H9 (cell line): ENCODE measurements at regions not wholly inside any gene's neighbourhood (a gene's known extent, or its start where the extent isn't known, plus 50 kb on each side); places are given as distances from the start of the nearest gene placed in this dataset.

Experiments used
- DNase-seq: peaks from one replicate; pipeline ENCODE4 v3.0.0-alpha.2; 2017
- H2AFZ ChIP-seq: one replicate; pipeline ENCODE4 v1.6.1; 2013; ENCODE audit warnings: mild to moderate bottlenecking, low read length, control low read depth, moderate library complexity
- H2AK5ac ChIP-seq: 2 replicates; pipeline ENCODE4 v1.6.1; 2013; ENCODE audit warnings: low read length, control low read depth, mixed read lengths; ENCODE audit not compliant: insufficient read length
- H2BK120ac ChIP-seq: one replicate; pipeline ENCODE4 v1.6.1; 2013; ENCODE audit warnings: low read depth, mild to moderate bottlenecking, low read length, control low read depth, inconsistent platforms; ENCODE audit not compliant: poor library complexity, severe bottlenecking
- H2BK12ac ChIP-seq: 2 replicates; pipeline ENCODE4 v1.6.1; 2013; ENCODE audit warnings: low read length, control low read depth, mixed read lengths, low read depth; ENCODE audit not compliant: insufficient read length
- H2BK15ac ChIP-seq: 2 replicates; pipeline ENCODE4 v1.6.1; 2013; ENCODE audit warnings: low read depth, low read length, control low read depth
- H2BK20ac ChIP-seq: one replicate; pipeline ENCODE4 v1.6.1; 2013; ENCODE audit warnings: low read depth, mild to moderate bottlenecking, low read length, control low read depth, inconsistent platforms; ENCODE audit not compliant: poor library complexity, severe bottlenecking
- H2BK5ac ChIP-seq: 2 replicates; pipeline ENCODE4 v1.6.1; 2013; ENCODE audit warnings: low read length, control low read depth, mixed read lengths; ENCODE audit not compliant: insufficient read length
- H3K14ac ChIP-seq: 2 replicates; pipeline ENCODE4 v1.6.1; 2013; ENCODE audit warnings: low read length, control low read depth; ENCODE audit not compliant: insufficient read depth
- H3K18ac ChIP-seq: 2 replicates; pipeline ENCODE4 v1.6.1; 2013; ENCODE audit warnings: low read depth, mild to moderate bottlenecking, mixed read lengths, low read length, control low read depth; ENCODE audit not compliant: insufficient read length
- H3K23ac ChIP-seq: 2 replicates; pipeline ENCODE4 v1.6.1; 2013; ENCODE audit warnings: low read length, control low read depth, mixed read lengths, low read depth; ENCODE audit not compliant: insufficient read length
- H3K23me2 ChIP-seq: 2 replicates; pipeline ENCODE4 v1.6.1; 2013; ENCODE audit warnings: low read depth, mild to moderate bottlenecking, mixed read lengths, low read length, control low read depth; ENCODE audit not compliant: insufficient read length, poor library complexity, severe bottlenecking
- H3K27ac ChIP-seq: 2 replicates; pipeline ENCODE4 v1.5.1; 2013; ENCODE audit warnings: low read length, control low read depth, mixed read lengths, low read depth; ENCODE audit not compliant: insufficient read length
- H3K27me3 ChIP-seq: 2 replicates; pipeline ENCODE4 v1.6.1; 2013; ENCODE audit warnings: low read length, control low read depth, inconsistent platforms; ENCODE audit not compliant: insufficient read depth
- H3K4ac ChIP-seq: 2 replicates; pipeline ENCODE4 v1.6.1; 2013; ENCODE audit warnings: low read depth, mild to moderate bottlenecking, control low read depth, inconsistent platforms, low read length, moderate library complexity
- H3K4me1 ChIP-seq: 2 replicates; pipeline ENCODE4 v1.6.1; 2013; ENCODE audit warnings: low read length, control low read depth, inconsistent platforms; ENCODE audit not compliant: insufficient read depth
- H3K4me2 ChIP-seq: 2 replicates; pipeline ENCODE4 v1.6.1; 2013; ENCODE audit warnings: low read length, control low read depth, mixed read lengths; ENCODE audit not compliant: insufficient read length, insufficient read depth
- H3K56ac ChIP-seq: 2 replicates; pipeline ENCODE4 v1.6.1; 2013; ENCODE audit warnings: low read depth, mild to moderate bottlenecking, mixed read lengths, low read length, control low read depth; ENCODE audit not compliant: insufficient read length
- H3K79me1 ChIP-seq: 2 replicates; pipeline ENCODE4 v1.6.1; 2013; ENCODE audit warnings: low read depth, mild to moderate bottlenecking, moderate library complexity, low read length, control low read depth, inconsistent platforms; ENCODE audit not compliant: insufficient read depth, poor library complexity, severe bottlenecking
- H3K79me2 ChIP-seq: 2 replicates; pipeline ENCODE4 v1.6.1; 2013; ENCODE audit warnings: low read length, control low read depth, inconsistent platforms; ENCODE audit not compliant: insufficient read depth
- H3K9ac ChIP-seq: 2 replicates; pipeline ENCODE4 v1.6.1; 2013; ENCODE audit warnings: low read length, control low read depth, mixed read lengths; ENCODE audit not compliant: insufficient read length; ENCODE audit errors: extremely low read depth
- H3K9me3 ChIP-seq: one replicate; pipeline ENCODE4 v1.6.1; 2013; ENCODE audit warnings: low read depth, low read length, inconsistent platforms; ENCODE audit not compliant: control insufficient read depth
- H3T11ph ChIP-seq: one replicate; pipeline ENCODE4 v1.6.1; 2013; ENCODE audit warnings: mild to moderate bottlenecking, low read length, control low read depth, inconsistent platforms
- H4K20me1 ChIP-seq: one replicate; pipeline ENCODE4 v1.6.1; 2013; ENCODE audit not compliant: control insufficient read depth, insufficient read length, insufficient read depth
- H4K5ac ChIP-seq: 2 replicates; pipeline ENCODE4 v1.6.1; 2013; ENCODE audit warnings: low read depth, mild to moderate bottlenecking, mixed read lengths, low read length, control low read depth; ENCODE audit not compliant: insufficient read length
- H4K8ac ChIP-seq: replicated peaks from 2 replicates; pipeline ENCODE4 v1.6.1; 2013; ENCODE audit warnings: low read length, control low read depth, mixed read lengths, low read depth; ENCODE audit not compliant: insufficient read length
- H4K91ac ChIP-seq: 2 replicates; pipeline ENCODE4 v1.6.1; 2013; ENCODE audit warnings: low read depth, mild to moderate bottlenecking, moderate library complexity, mixed read lengths, low read length, control low read depth; ENCODE audit not compliant: insufficient read length
- H3K27ac Mint-ChIP-seq, 3 experiments: 2 replicates in 2 of 3; 3 replicates in 1 of 3; pipeline ENCODE4 v1.8.0; 2020 to 2021; ENCODE audit warnings: mixed read lengths in 3 of 3, mild to moderate bottlenecking in 1 of 3, moderate library complexity in 1 of 3
- H3K27me3 Mint-ChIP-seq: 2 replicates; pipeline ENCODE4 v1.8.0; 2021; ENCODE audit warnings: low read depth, mild to moderate bottlenecking, moderate library complexity, mixed read lengths
- H3K36me3 Mint-ChIP-seq, 3 experiments: 2 replicates in 2 of 3; 3 replicates in 1 of 3; pipeline ENCODE4 v1.8.0; 2020 to 2021; ENCODE audit warnings: low read depth in 3 of 3, mixed read lengths in 3 of 3; ENCODE audit not compliant: insufficient read depth in 1 of 3
- H3K4me1 Mint-ChIP-seq, 2 experiments: 2 replicates each; pipeline ENCODE4 v1.8.0; 2020; ENCODE audit warnings: mixed read lengths in 2 of 2
- H3K4me3 Mint-ChIP-seq, 2 experiments: 2 replicates in 1 of 2; 3 replicates in 1 of 2; pipeline ENCODE4 v1.8.0; 2020 to 2021; ENCODE audit warnings: mild to moderate bottlenecking in 2 of 2, mixed read lengths in 2 of 2, moderate library complexity in 1 of 2
- H3K9me3 Mint-ChIP-seq, 2 experiments: 2 replicates in 1 of 2; 3 replicates in 1 of 2; pipeline ENCODE4 v1.8.0; 2020; ENCODE audit warnings: mild to moderate bottlenecking in 2 of 2, mixed read lengths in 2 of 2, moderate library complexity in 1 of 2
- WGBS: extraction: QIAGEN DNeasy Blood & Tissue Kit; methylation state at CpG from one replicate; pipeline ENCODE4 v1.1.7; 2013; ENCODE audit warnings: missing lambda C conversion rate, low lambda C conversion rate, mixed read lengths; ENCODE audit not compliant: insufficient read length; ENCODE audit errors: extremely low coverage; 5-methylcytosine and 5-hydroxymethylcytosine counted together
- TF ChIP-seq, protein P1 (sequence below): fragments of 200-600 bp; sonication (generic); conservative IDR thresholded peaks from 3 replicates; pipeline ENCODE4 v1.8.0; 2021; ENCODE audit warnings: antibody characterized with exemption, mild to moderate bottlenecking

DNA sequence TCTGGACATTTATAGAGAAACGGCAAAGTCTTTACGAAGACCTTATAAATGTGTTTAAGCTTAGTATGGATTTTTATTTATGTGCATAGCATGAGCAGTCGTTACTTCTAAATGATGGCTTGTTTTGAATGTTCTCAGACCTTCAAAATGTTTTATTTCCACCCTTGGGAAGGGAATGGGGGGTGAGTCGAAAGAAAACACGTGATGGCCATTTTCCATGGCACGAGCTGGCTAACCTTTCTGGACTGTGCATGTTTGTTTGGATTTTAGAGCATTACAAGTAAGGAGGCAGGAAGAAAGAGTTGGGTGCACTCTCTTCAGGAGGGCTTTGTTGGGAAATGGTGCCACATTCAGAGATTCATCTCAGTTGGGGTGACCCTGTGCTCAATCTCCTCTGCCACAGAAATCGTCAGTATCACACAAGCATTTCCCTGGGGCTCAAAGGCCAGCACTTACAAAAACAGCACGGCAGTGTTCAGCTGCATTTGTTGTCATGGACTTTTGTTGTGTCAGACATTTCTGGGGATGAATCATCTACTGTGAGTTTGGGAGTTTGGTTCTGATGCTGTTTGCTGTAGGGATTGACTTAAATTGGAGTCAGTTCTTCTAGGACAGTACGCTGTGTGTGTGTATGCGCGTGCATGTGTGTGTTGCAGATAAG, 52.3 kb upstream of the ADAMTS9 start:
- Mint-ChIP-seq H3K4me1 (peaks cover 8 to 17% of the 10 kb centered on the region in 2 experiments), H3K27me3 (no peaks in the 10 kb centered on the region; the same call in 1 of the 2 replicates), H3K4me3 (no peak overlapping the region), H3K9me3 (no peaks in the 10 kb centered on the region), H3K36me3 (no peaks in the 10 kb centered on the region), H3K27ac (no peak overlapping the region)
- Histone ChIP-seq H3K79me1 (no peaks in the 10 kb centered on the region), H4K8ac (no peak overlapping the region), H3T11ph (no peak overlapping the region), H3K4me2 (no peak overlapping the region), H3K56ac (no peak overlapping the region), H2BK5ac (no peak overlapping the region), H2BK120ac (no peak overlapping the region), H2AFZ (no peak overlapping the region), H3K27ac (no peak overlapping the region), H2BK20ac (no peak overlapping the region), H4K5ac (no peak overlapping the region), H3K9me3 (no peaks in the 10 kb centered on the region), H4K91ac (no peak overlapping the region), H3K23ac (no peak overlapping the region), H3K9ac (no peak overlapping the region), H3K79me2 (no peaks in the 10 kb centered on the region), H3K23me2 (no peaks in the 10 kb centered on the region), H2AK5ac (no peak overlapping the region), H3K18ac (no peak overlapping the region), H2BK12ac (no peak overlapping the region), H3K4ac (no peak overlapping the region), H2BK15ac (no peak overlapping the region), H3K4me1 (no peaks in the 10 kb centered on the region), H3K27me3 (no peaks in the 10 kb centered on the region), H4K20me1 (no peaks in the 10 kb centered on the region), H3K14ac (no peak overlapping the region)
- no peak for DNase-seq
- WGBS = no CpG with 5 or more reads among the region's 11 CpGs
- TF ChIP-seq, protein P1, sequence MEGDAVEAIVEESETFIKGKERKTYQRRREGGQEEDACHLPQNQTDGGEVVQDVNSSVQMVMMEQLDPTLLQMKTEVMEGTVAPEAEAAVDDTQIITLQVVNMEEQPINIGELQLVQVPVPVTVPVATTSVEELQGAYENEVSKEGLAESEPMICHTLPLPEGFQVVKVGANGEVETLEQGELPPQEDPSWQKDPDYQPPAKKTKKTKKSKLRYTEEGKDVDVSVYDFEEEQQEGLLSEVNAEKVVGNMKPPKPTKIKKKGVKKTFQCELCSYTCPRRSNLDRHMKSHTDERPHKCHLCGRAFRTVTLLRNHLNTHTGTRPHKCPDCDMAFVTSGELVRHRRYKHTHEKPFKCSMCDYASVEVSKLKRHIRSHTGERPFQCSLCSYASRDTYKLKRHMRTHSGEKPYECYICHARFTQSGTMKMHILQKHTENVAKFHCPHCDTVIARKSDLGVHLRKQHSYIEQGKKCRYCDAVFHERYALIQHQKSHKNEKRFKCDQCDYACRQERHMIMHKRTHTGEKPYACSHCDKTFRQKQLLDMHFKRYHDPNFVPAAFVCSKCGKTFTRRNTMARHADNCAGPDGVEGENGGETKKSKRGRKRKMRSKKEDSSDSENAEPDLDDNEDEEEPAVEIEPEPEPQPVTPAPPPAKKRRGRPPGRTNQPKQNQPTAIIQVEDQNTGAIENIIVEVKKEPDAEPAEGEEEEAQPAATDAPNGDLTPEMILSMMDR = no peak
